H1 (cell line): ENCODE measurements at regions not wholly inside any gene's neighbourhood (a gene's known extent, or its start where the extent isn't known, plus 50 kb on each side); places are given as distances from the start of the nearest gene placed in this dataset.
"Not testable (repeated sequence)": the region's sequence is repeated elsewhere in the genome, so short reads cannot be mapped to it uniquely, and the experiment has no call there.

Source experiments
- CTCF ChIA-PET: fragments of 300-600 bp; sonication (Branson Sonifier 250); formaldehyde crosslinking; loops from one replicate; lab custom pipeline; 2021; ENCODE audit not compliant: partially characterized antibody; lab: Charles Lee
- POLR2A ChIA-PET: fragments of 300-600 bp; sonication (Branson Sonifier 250); formaldehyde crosslinking; loops from one replicate; lab custom pipeline; 2021; ENCODE audit warnings: inconsistent platforms; ENCODE audit not compliant: partially characterized antibody; lab: Charles Lee
- DNase-seq, 2 experiments: peaks; one replicate each; pipeline versions ENCODE4 v3.0.0 to v3.0.0-alpha.2; 2010 to 2022; ENCODE audit warnings: low spot score in 2 of 2, low read depth in 1 of 2, mixed read lengths in 1 of 2
- FAIRE-seq: peaks from 2 replicates; lab custom pipeline; 2011; peaks lifted over from hg19 to GRCh38; lab: Jason Lieb, UNC
- H2AFZ ChIP-seq: 2 replicates; pipeline ENCODE4 v1.8.1; 2012; ENCODE audit warnings: low read length, inconsistent platforms
- H2AK5ac ChIP-seq: 2 replicates; pipeline ENCODE4 v1.6.1; 2013; ENCODE audit warnings: low read depth, low read length
- H2BK120ac ChIP-seq: replicated peaks from 2 replicates; pipeline ENCODE3; 2013; ENCODE audit warnings: low read depth, low read length, inconsistent platforms
- H2BK12ac ChIP-seq: 2 replicates; pipeline ENCODE4 v1.6.1; 2013; ENCODE audit warnings: low read depth, low read length
- H2BK15ac ChIP-seq: 2 replicates; pipeline ENCODE4 v1.6.1; 2013; ENCODE audit warnings: low read length
- H2BK20ac ChIP-seq: 2 replicates; pipeline ENCODE4 v1.6.1; 2013; ENCODE audit warnings: low read length
- H2BK5ac ChIP-seq: 2 replicates; pipeline ENCODE4 v1.6.1; 2013; ENCODE audit warnings: low read depth, low read length
- H3K14ac ChIP-seq: 2 replicates; pipeline ENCODE4 v1.6.1; 2013; ENCODE audit warnings: inconsistent platforms; ENCODE audit not compliant: insufficient read length
- H3K18ac ChIP-seq: 2 replicates; pipeline ENCODE4 v1.6.1; 2013; ENCODE audit warnings: low read length; ENCODE audit errors: extremely low read depth
- H3K23ac ChIP-seq: 2 replicates; pipeline ENCODE4 v1.6.1; 2013; ENCODE audit warnings: inconsistent platforms; ENCODE audit not compliant: insufficient read length
- H3K23me2 ChIP-seq: 2 replicates; pipeline ENCODE4 v1.6.1; 2013; ENCODE audit warnings: low read depth, low read length
- H3K27ac ChIP-seq: 2 replicates; pipeline ENCODE4 v1.6.1; 2011; ENCODE audit warnings: low read depth, low read length, inconsistent platforms
- H3K27me3 ChIP-seq, 4 experiments: replicated peaks in 1 of 4; 1 replicate in 1 of 4; 2 replicates in 3 of 4; pipeline versions ENCODE4 v1.6.1 to v1.8.1; 2011 to 2013; ENCODE audit warnings: low read length in 3 of 4, mild to moderate bottlenecking in 3 of 4, inconsistent platforms in 2 of 4, mixed read lengths in 2 of 4, moderate library complexity in 1 of 4; ENCODE audit not compliant: control insufficient read depth in 3 of 4, insufficient read depth in 3 of 4; ENCODE audit errors: extremely low read depth in 1 of 4
- H3K36me3 ChIP-seq, 4 experiments: 2 replicates each; pipeline versions ENCODE4 v1.6.1 to v1.8.1; 2011 to 2013; ENCODE audit warnings: mild to moderate bottlenecking in 4 of 4, low read length in 3 of 4, moderate library complexity in 2 of 4, control low read depth in 1 of 4, inconsistent platforms in 1 of 4; ENCODE audit not compliant: insufficient read depth in 4 of 4, control insufficient read depth in 2 of 4
- H3K4ac ChIP-seq: replicated peaks from 2 replicates; pipeline ENCODE3; 2013; ENCODE audit warnings: low read length, low read depth, mixed read lengths, inconsistent platforms; ENCODE audit not compliant: insufficient read length
- H3K4me1 ChIP-seq, 4 experiments: replicated peaks in 1 of 4; 1 replicate in 1 of 4; 2 replicates in 3 of 4; pipeline versions ENCODE4 v1.6.1 to v1.8.1; 2011 to 2013; ENCODE audit warnings: low read length in 3 of 4, inconsistent platforms in 2 of 4, mixed read lengths in 1 of 4; ENCODE audit not compliant: insufficient read depth in 4 of 4, control insufficient read depth in 3 of 4
- H3K4me2 ChIP-seq, 2 experiments: 2 replicates each; pipeline versions ENCODE4 v1.6.1 to v1.8.1; 2011 to 2013; ENCODE audit warnings: low read depth in 2 of 2, low read length in 2 of 2, control low read depth in 1 of 2, inconsistent platforms in 1 of 2, mild to moderate bottlenecking in 1 of 2; ENCODE audit not compliant: insufficient read depth in 1 of 2
- H3K4me3 ChIP-seq, 4 experiments: fragments of 200-600, 300-600 bp in 1 of 4; sonication (generic), shearing (Covaris generic), sonication (Bioruptor Twin) in 1 of 4; 2 replicates each; pipeline versions ENCODE4 v1.5.1 to v1.8.1; 2011 to 2016; ENCODE audit warnings: low read length in 4 of 4, low read depth in 3 of 4, control low read depth in 2 of 4, inconsistent platforms in 2 of 4, mild to moderate bottlenecking in 2 of 4, mixed read lengths in 1 of 4, moderate library complexity in 1 of 4; ENCODE audit not compliant: insufficient read depth in 2 of 4; ENCODE audit errors: extremely low read depth in 1 of 4
- H3K56ac ChIP-seq: replicated peaks from 2 replicates; pipeline ENCODE3; 2013; ENCODE audit warnings: low read depth, mild to moderate bottlenecking, mixed read lengths, low read length, inconsistent platforms; ENCODE audit not compliant: insufficient read length
- H3K79me1 ChIP-seq: 2 replicates; pipeline ENCODE4 v1.6.1; 2013; ENCODE audit warnings: low read depth, low read length, control low read depth
- H3K79me2 ChIP-seq, 2 experiments: 2 replicates each; pipeline versions ENCODE4 v1.6.1 to v1.8.1; 2012 to 2013; ENCODE audit warnings: low read length in 2 of 2, mild to moderate bottlenecking in 2 of 2, inconsistent platforms in 1 of 2; ENCODE audit not compliant: insufficient read depth in 2 of 2, control insufficient read depth in 1 of 2
- H3K9ac ChIP-seq, 4 experiments: replicated peaks in 1 of 4; 1 replicate in 1 of 4; 2 replicates in 3 of 4; pipeline versions ENCODE4 v1.6.1 to v1.8.1; 2011 to 2013; ENCODE audit warnings: low read depth in 3 of 4, low read length in 3 of 4, control low read depth in 2 of 4, mild to moderate bottlenecking in 2 of 4, moderate library complexity in 2 of 4, inconsistent platforms in 1 of 4; ENCODE audit errors: extremely low read depth in 1 of 4
- H3K9me3 ChIP-seq, 2 experiments: 2 replicates each; pipeline versions ENCODE4 v1.6.1 to v1.8.1; 2012 to 2013; ENCODE audit warnings: mild to moderate bottlenecking in 2 of 2, moderate library complexity in 2 of 2, control low read depth in 1 of 2, inconsistent platforms in 1 of 2, low read depth in 1 of 2, low read length in 1 of 2, mixed read lengths in 1 of 2; ENCODE audit not compliant: insufficient read depth in 2 of 2
- H4K20me1 ChIP-seq, 2 experiments: replicated peaks in 1 of 2; 2 replicates each; pipeline versions ENCODE3 to v1.8.1; 2011 to 2013; ENCODE audit warnings: inconsistent platforms in 2 of 2, low read length in 2 of 2, mild to moderate bottlenecking in 1 of 2; ENCODE audit not compliant: insufficient read depth in 2 of 2, control insufficient read depth in 1 of 2
- H4K5ac ChIP-seq: 2 replicates; pipeline ENCODE4 v1.6.1; 2013; ENCODE audit warnings: low read length, low read depth, mixed read lengths, inconsistent platforms; ENCODE audit not compliant: insufficient read length
- H4K8ac ChIP-seq: 2 replicates; pipeline ENCODE4 v1.8.0; 2013; ENCODE audit warnings: mild to moderate bottlenecking, moderate library complexity, low read length, inconsistent platforms; ENCODE audit not compliant: insufficient read depth; ENCODE audit errors: extremely low read depth
- H4K91ac ChIP-seq: replicated peaks from 2 replicates; pipeline ENCODE3; 2013; ENCODE audit warnings: low read length, mixed read lengths, inconsistent platforms; ENCODE audit not compliant: insufficient read length
- WGBS, 2 experiments: shearing (Covaris generic) in 1 of 2; methylation state at CpG; one replicate each; pipeline versions ENCODE4 v1.1.6 to v1.1.7; 2013 to 2015; ENCODE audit warnings: low lambda C conversion rate in 2 of 2, mixed read lengths in 2 of 2, inconsistent platforms in 1 of 2, low coverage in 1 of 2, missing lambda C conversion rate in 1 of 2; ENCODE audit not compliant: insufficient replicate concordance in 2 of 2, insufficient coverage in 1 of 2, insufficient read length in 1 of 2; ENCODE audit errors: extremely low coverage in 1 of 2, missing lambda C conversion rate in 1 of 2; 5-methylcytosine and 5-hydroxymethylcytosine counted together
- TF ChIP-seq, protein P1 (sequence below), 3 experiments: IDR thresholded peaks; 1 replicate in 2 of 3; 2 replicates in 1 of 3; pipeline versions ENCODE4 v1.5.1 to v1.6.1; 2011; ENCODE audit warnings: low read length in 3 of 3, mild to moderate bottlenecking in 3 of 3, inconsistent platforms in 2 of 3, low read depth in 1 of 3, moderate library complexity in 1 of 3; ENCODE audit not compliant: insufficient read depth in 1 of 3; ENCODE audit errors: control extremely low read depth in 1 of 3

- peak in 1 of 2 experiments; percentile 65 for DNase-seq
- not testable (repeated sequence) for H3K79me1 ChIP-seq
These were observed 5373.7 kb upstream of the TPTE start for GRCh38 chr21:5147685-5148084.

More at GRCh38 chr21:5147685-5148084, 5373.7 kb upstream of the TPTE start:
- not testable (repeated sequence) for H3K9me3 ChIP-seq, H2BK12ac ChIP-seq, H3K4me3 ChIP-seq, H3K18ac ChIP-seq
- TF ChIP-seq, protein P1, sequence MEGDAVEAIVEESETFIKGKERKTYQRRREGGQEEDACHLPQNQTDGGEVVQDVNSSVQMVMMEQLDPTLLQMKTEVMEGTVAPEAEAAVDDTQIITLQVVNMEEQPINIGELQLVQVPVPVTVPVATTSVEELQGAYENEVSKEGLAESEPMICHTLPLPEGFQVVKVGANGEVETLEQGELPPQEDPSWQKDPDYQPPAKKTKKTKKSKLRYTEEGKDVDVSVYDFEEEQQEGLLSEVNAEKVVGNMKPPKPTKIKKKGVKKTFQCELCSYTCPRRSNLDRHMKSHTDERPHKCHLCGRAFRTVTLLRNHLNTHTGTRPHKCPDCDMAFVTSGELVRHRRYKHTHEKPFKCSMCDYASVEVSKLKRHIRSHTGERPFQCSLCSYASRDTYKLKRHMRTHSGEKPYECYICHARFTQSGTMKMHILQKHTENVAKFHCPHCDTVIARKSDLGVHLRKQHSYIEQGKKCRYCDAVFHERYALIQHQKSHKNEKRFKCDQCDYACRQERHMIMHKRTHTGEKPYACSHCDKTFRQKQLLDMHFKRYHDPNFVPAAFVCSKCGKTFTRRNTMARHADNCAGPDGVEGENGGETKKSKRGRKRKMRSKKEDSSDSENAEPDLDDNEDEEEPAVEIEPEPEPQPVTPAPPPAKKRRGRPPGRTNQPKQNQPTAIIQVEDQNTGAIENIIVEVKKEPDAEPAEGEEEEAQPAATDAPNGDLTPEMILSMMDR (IDR thresholded peaks at IDR 0.05; ENCODE audit: control extremely low read depth in 1 of 3, insufficient read depth in 1 of 3, low read depth in 1 of 3, low read length in 3 of 3): peak in 1 of 3 experiments; percentile 31; a peak in 1 of 4 replicates
- TF ChIP-seq, all 59 proteins: peak for 1; not testable (repeated sequence) for 58
- H4K8ac ChIP-seq, H4K5ac ChIP-seq, H3K27ac ChIP-seq, H2BK120ac ChIP-seq, H3K36me3 ChIP-seq, H2AK5ac ChIP-seq, H3K56ac ChIP-seq, H3K4me2 ChIP-seq, H2BK20ac ChIP-seq, POLR2A ChIA-PET, H3K79me2 ChIP-seq, H3K4ac ChIP-seq, H3K23ac ChIP-seq, H2AFZ ChIP-seq, H3K4me1 ChIP-seq, H3K14ac ChIP-seq, H2BK15ac ChIP-seq, CTCF ChIA-PET, H2BK5ac ChIP-seq, H3K27me3 ChIP-seq, FAIRE-seq, H3K23me2 ChIP-seq, H3K9ac ChIP-seq, H4K20me1 ChIP-seq, H4K91ac ChIP-seq: not testable (repeated sequence)
- WGBS, 2 experiments: no CpG with 5 or more reads among the region's 18 CpGs
